HEK293 (cell line): ENCODE measurements at regions not wholly inside any gene's neighbourhood (a gene's known extent, or its start where the extent isn't known, plus 50 kb on each side); places are given as distances from the start of the nearest gene placed in this dataset.

Experiments
- CTCF ChIA-PET: fragments of 350-600 bp; formaldehyde crosslinking; extraction: SDS; loops from one replicate; lab custom pipeline; 2021; ENCODE audit warnings: antibody characterized with exemption; lab: Yijun Ruan, JAX
- POLR2A ChIA-PET: fragments of 300-600 bp; formaldehyde crosslinking; extraction: SDS; loops from one replicate; lab custom pipeline; 2020; ENCODE audit warnings: antibody characterized with exemption, inconsistent platforms; lab: Yijun Ruan, JAX
- H3K27ac ChIP-seq: fragments of 200-500 bp; sonication (Bioruptor generic); 2 replicates; pipeline ENCODE4 v1.5.1; 2014; ENCODE audit warnings: low read depth, low read length, control low read depth, inconsistent platforms; ENCODE audit errors: extremely low read depth
- H3K36me3 ChIP-seq, 2 experiments: fragments of 200-500 bp in 1 of 2; sonication (Bioruptor generic) in 1 of 2; 1 replicate in 1 of 2; 2 replicates in 1 of 2; pipeline ENCODE4 v1.5.1; 2014 to 2017; ENCODE audit warnings: inconsistent platforms in 2 of 2, low read length in 2 of 2; ENCODE audit not compliant: control insufficient read depth in 2 of 2, insufficient read depth in 1 of 2
- H3K4me1 ChIP-seq: fragments of 200-500 bp; sonication (Bioruptor generic); 2 replicates; pipeline ENCODE4 v1.5.1; 2014; ENCODE audit warnings: mild to moderate bottlenecking, low read length, inconsistent platforms; ENCODE audit not compliant: control insufficient read depth, insufficient read depth
- H3K4me3 ChIP-seq: 2 replicates; pipeline ENCODE4 v1.5.1; 2011; ENCODE audit warnings: low read depth, mild to moderate bottlenecking, control low read depth, low read length, moderate library complexity
- H3K9me3 ChIP-seq: fragments of 200-500 bp; sonication (Bioruptor generic); 2 replicates; pipeline ENCODE4 v1.5.1; 2014; ENCODE audit warnings: low read depth, low read length, inconsistent platforms; ENCODE audit not compliant: control insufficient read depth, insufficient read depth
- EGR2 ChIP-seq: fragments of 450-650 bp; formaldehyde crosslinking; IDR thresholded peaks from 2 replicates; pipeline ENCODE4 v1.5.1; 2016; ENCODE audit warnings: low read depth, missing biosample characterization, missing genetic modification characterization
- KLF10 ChIP-seq: fragments of 450-650 bp; IDR thresholded peaks from 2 replicates; pipeline ENCODE4 v1.5.1; 2018; ENCODE audit warnings: missing biosample characterization, mild to moderate bottlenecking, missing genetic modification characterization
- PATZ1 ChIP-seq: fragments of 450-650 bp; formaldehyde crosslinking; IDR thresholded peaks from 2 replicates; pipeline ENCODE4 v1.5.1; 2016; ENCODE audit warnings: missing biosample characterization, missing genetic modification characterization
- SP7 ChIP-seq: fragments of 450-650 bp; formaldehyde crosslinking; IDR thresholded peaks from 2 replicates; pipeline ENCODE4 v1.5.1; 2016; ENCODE audit warnings: missing biosample characterization, missing genetic modification characterization
- TSHZ1 ChIP-seq: fragments of 450-650 bp; formaldehyde crosslinking; IDR thresholded peaks from 2 replicates; pipeline ENCODE4 v1.5.1; 2016; ENCODE audit warnings: missing biosample characterization, missing genetic modification characterization, borderline replicate concordance
- ZFP41 ChIP-seq: fragments of 450-650 bp; formaldehyde crosslinking; IDR thresholded peaks from 2 replicates; pipeline ENCODE4 v1.5.1; 2016; ENCODE audit warnings: missing biosample characterization, missing genetic modification characterization, borderline replicate concordance
- ZFP69B ChIP-seq: fragments of 450-650 bp; formaldehyde crosslinking; IDR thresholded peaks from 2 replicates; pipeline ENCODE4 v1.5.1; 2016; ENCODE audit warnings: missing biosample characterization, missing genetic modification characterization
- ZIC2 ChIP-seq: fragments of 450-650 bp; formaldehyde crosslinking; IDR thresholded peaks from 2 replicates; pipeline ENCODE4 v1.5.1; 2016; ENCODE audit warnings: missing biosample characterization, missing genetic modification characterization
- ZNF10 ChIP-seq: fragments of 450-650 bp; formaldehyde crosslinking; IDR thresholded peaks from 2 replicates; pipeline ENCODE4 v1.5.1; 2017; ENCODE audit warnings: missing biosample characterization, missing genetic modification characterization
- ZNF140 ChIP-seq: fragments of 450-650 bp; formaldehyde crosslinking; IDR thresholded peaks from 2 replicates; pipeline ENCODE4 v1.5.1; 2016; ENCODE audit warnings: missing biosample characterization, missing genetic modification characterization
- ZNF202 ChIP-seq: fragments of 450-650 bp; formaldehyde crosslinking; IDR thresholded peaks from 2 replicates; pipeline ENCODE4 v1.5.1; 2016; ENCODE audit warnings: missing biosample characterization, missing genetic modification characterization, borderline replicate concordance
- ZNF211 ChIP-seq: fragments of 450-650 bp; formaldehyde crosslinking; IDR thresholded peaks from 2 replicates; pipeline ENCODE4 v1.5.1; 2016; ENCODE audit warnings: low read depth, missing biosample characterization, missing genetic modification characterization
- ZNF23 ChIP-seq: fragments of 450-650 bp; formaldehyde crosslinking; IDR thresholded peaks from 2 replicates; pipeline ENCODE4 v1.5.1; 2016; ENCODE audit warnings: missing biosample characterization, missing genetic modification characterization, borderline replicate concordance
- ZNF239 ChIP-seq: fragments of 450-650 bp; formaldehyde crosslinking; IDR thresholded peaks from 2 replicates; pipeline ENCODE4 v1.5.1; 2016; ENCODE audit warnings: missing biosample characterization, missing genetic modification characterization
- ZNF354C ChIP-seq: fragments of 450-650 bp; formaldehyde crosslinking; IDR thresholded peaks from 2 replicates; pipeline ENCODE4 v1.5.1; 2016; ENCODE audit warnings: missing biosample characterization, missing genetic modification characterization, low read depth, borderline replicate concordance
- ZNF529 ChIP-seq: fragments of 450-650 bp; formaldehyde crosslinking; IDR thresholded peaks from 2 replicates; pipeline ENCODE4 v1.5.1; 2017; ENCODE audit warnings: missing genetic modification characterization, missing biosample characterization; ENCODE audit not compliant: insufficient replicate concordance
- ZNF561 ChIP-seq: fragments of 450-650 bp; IDR thresholded peaks from 2 replicates; pipeline ENCODE4 v1.5.1; 2018; ENCODE audit warnings: missing biosample characterization, missing genetic modification characterization, borderline replicate concordance
- ZNF623 ChIP-seq: fragments of 450-650 bp; formaldehyde crosslinking; IDR thresholded peaks from 2 replicates; pipeline ENCODE4 v1.5.1; 2016; ENCODE audit warnings: missing biosample characterization, missing genetic modification characterization
- ZNF664 ChIP-seq: fragments of 450-650 bp; formaldehyde crosslinking; IDR thresholded peaks from 2 replicates; pipeline ENCODE4 v1.5.1; 2016; ENCODE audit warnings: missing biosample characterization, missing genetic modification characterization
- ZNF707 ChIP-seq: fragments of 450-650 bp; formaldehyde crosslinking; IDR thresholded peaks from 2 replicates; pipeline ENCODE4 v1.5.1; 2016; ENCODE audit warnings: missing biosample characterization, missing genetic modification characterization
- ZSCAN23 ChIP-seq: fragments of 450-650 bp; formaldehyde crosslinking; IDR thresholded peaks from 2 replicates; pipeline ENCODE4 v1.5.1; 2016; ENCODE audit warnings: missing biosample characterization, missing genetic modification characterization

DNA sequence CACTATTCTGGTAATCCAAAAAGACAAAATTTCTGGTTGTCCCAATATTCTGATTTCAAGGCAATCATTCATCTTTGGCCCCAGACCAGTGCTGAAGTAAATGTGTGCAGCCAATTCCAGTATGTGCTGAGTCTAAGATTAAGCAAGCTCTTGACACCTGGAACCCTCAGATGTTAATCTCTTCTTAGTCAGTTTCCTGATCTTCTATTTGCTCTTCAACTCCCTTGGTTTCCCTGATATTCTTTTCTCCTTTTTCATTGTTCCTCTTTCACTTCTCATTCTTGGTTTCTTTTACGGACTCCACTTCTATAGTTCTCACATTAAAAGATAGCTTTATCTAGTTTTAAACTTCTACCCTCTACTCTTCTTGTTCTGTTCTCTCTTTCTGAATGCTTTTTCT, 445.7 kb upstream of the FANCL start:
- H3K27ac ChIP-seq, result no peak overlapping the region
- TF ChIP-seq ZNF140 (tag by site-specific recombination), result no peak
- TF ChIP-seq ZSCAN23 (tag by site-specific recombination), result no peak
- no peak for TF ChIP-seq KLF10 (tag by site-specific recombination)
- no peak for TF ChIP-seq ZNF664
- TF ChIP-seq PATZ1 (tag by site-specific recombination), result no peak
- TF ChIP-seq ZNF211, result no peak
- no peak for TF ChIP-seq ZNF561 (tag by site-specific recombination)
- TF ChIP-seq ZNF239 (tag by site-specific recombination), result no peak
- TF ChIP-seq ZNF23 (tag by site-specific recombination), result no peak
- TF ChIP-seq ZNF202 (tag by site-specific recombination), result no peak
- TF ChIP-seq ZIC2 (tag by site-specific recombination), result no peak
- ChIA-PET POLR2A (no interaction called here), CTCF (interaction anchor here (0.6 kb wide), 1 partner anchor 113 kb away, joined by 3 read pairs; no protein-coding TSS in a partner anchor)
- no peak overlapping the region for H3K4me3 ChIP-seq
- no peaks in the 10 kb centered on the region for H3K36me3 ChIP-seq
- no peaks in the 10 kb centered on the region for H3K9me3 ChIP-seq
- H3K4me1 ChIP-seq, result no peaks in the 10 kb centered on the region

- H3K4me3 ChIP-seq, result no peak overlapping the region
- CTCF ChIA-PET, result interaction anchor here (0.6 to 1.4 kb wide), 12 partner anchors 10 to 341 kb away, joined by 3 to 9 read pairs (median 3); no protein-coding TSS in a partner anchor
- no peak overlapping the region for H3K27ac ChIP-seq
- no peaks in the 10 kb centered on the region for H3K4me1 ChIP-seq
- H3K9me3 ChIP-seq, result no peaks in the 10 kb centered on the region
- TF ChIP-seq ZNF707 (tag by site-specific recombination), result no peak
- TF ChIP-seq EGR2 (tag by site-specific recombination), result no peak
- no peak for TF ChIP-seq ZFP69B (tag by site-specific recombination)
- TF ChIP-seq ZNF623 (tag by site-specific recombination), result no peak
- TF ChIP-seq ZIC2 (tag by site-specific recombination), result no peak
- TF ChIP-seq, all 188 proteins: peak for 0
- H3K36me3 ChIP-seq, result no peaks in the 10 kb centered on the region
- POLR2A ChIA-PET, result no interaction called here
Observed at GRCh38 chr2:58680755-58681310, 439.7 kb upstream of the FANCL start.

DNA sequence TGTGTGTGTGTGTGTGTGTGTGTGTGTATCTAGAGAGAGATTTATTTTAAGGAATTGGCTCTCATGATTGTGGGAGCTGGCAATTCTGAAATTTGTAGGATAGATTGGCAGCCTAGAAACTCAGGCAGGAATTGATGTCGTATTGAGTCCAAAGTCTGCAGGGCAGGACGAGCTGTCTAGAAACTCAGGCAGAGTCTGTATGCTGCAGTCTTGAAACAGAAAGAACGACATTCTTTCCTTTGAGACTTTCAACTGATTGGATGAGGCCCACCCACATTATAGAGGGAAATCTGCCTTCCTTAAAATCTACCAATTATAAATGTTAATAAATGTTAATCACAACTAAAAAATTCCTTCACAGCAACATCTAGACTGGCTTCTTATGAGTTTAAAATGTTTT, 436.6 kb upstream of the FANCL start:
- Histone ChIP-seq H3K4me1 (no peaks in the 10 kb centered on the region), H3K36me3 (no peaks in the 10 kb centered on the region), H3K9me3 (no peaks in the 10 kb centered on the region), H3K4me3 (no peak overlapping the region), H3K27ac (no peak overlapping the region)
- CTCF ChIA-PET, result interaction anchor here (0.6 to 0.7 kb wide), 2 partner anchors 11 to 82 kb away, joined by 3 to 4 read pairs; no protein-coding TSS in a partner anchor
- POLR2A ChIA-PET, result no interaction called here
- TF ChIP-seq ZNF354C, result no peak
- TF ChIP-seq ZFP41 (tag by site-specific recombination), result no peak
- no peak for TF ChIP-seq ZNF529 (tag by site-specific recombination)
- no peak for TF ChIP-seq TSHZ1 (tag by site-specific recombination)
- TF ChIP-seq ZNF10 (tag by site-specific recombination), result peak; percentile 84
- TF ChIP-seq SP7 (tag by site-specific recombination), result no peak
